Esophagus squamous epithelium (tissue), 4 donors: ENCODE measurements at regions not wholly inside any gene's neighbourhood (a gene's known extent, or its start where the extent isn't known, plus 50 kb on each side); places are given as distances from the start of the nearest gene placed in this dataset.

Experiments used
- CTCF ChIP-seq, 6 experiments: fragments of 450-650 bp in 4 of 6; fragments of 200-600 bp in 2 of 6; sonication (generic) in 2 of 6; IDR thresholded peaks; one replicate each; pipeline ENCODE4 v1.5.1; 2016 to 2019; ENCODE audit warnings: antibody characterized with exemption in 6 of 6, mild to moderate bottlenecking in 4 of 6, moderate library complexity in 4 of 6
- POLR2A ChIP-seq, 4 donors: fragments of 450-650 bp; IDR thresholded peaks; one replicate each; pipeline ENCODE4 v1.6.1; 2017; ENCODE audit warnings: antibody characterized with exemption in 4 of 4, mild to moderate bottlenecking in 4 of 4, moderate library complexity in 3 of 4

GRCh38 chr4:116015549-116015948 lies 902.1 kb upstream of the NDST4 start:
- TF ChIP-seq CTCF (IDR thresholded peaks at IDR 0.05) (no peak), POLR2A (IDR thresholded peaks at IDR 0.05) (no peak)
